PFSK-1 (cell line): ENCODE measurements at regions not wholly inside any gene's neighbourhood (a gene's known extent, or its start where the extent isn't known, plus 50 kb on each side); places are given as distances from the start of the nearest gene placed in this dataset.

Source experiments
- FOXP2 ChIP-seq: optimal IDR thresholded peaks from 2 replicates; pipeline ENCODE3; 2011; ENCODE audit warnings: borderline replicate concordance, control low read depth, inconsistent platforms; ENCODE audit not compliant: insufficient read depth; ENCODE audit errors: extremely low read length, extremely low read depth
- POLR2AphosphoS5 ChIP-seq: IDR thresholded peaks from 2 replicates; pipeline ENCODE4 v1.6.1; 2012; ENCODE audit warnings: low read depth, mild to moderate bottlenecking, control low read depth, low read length, moderate library complexity
- SIN3A ChIP-seq: IDR thresholded peaks from 2 replicates; pipeline ENCODE4 v1.6.1; 2012; ENCODE audit warnings: mild to moderate bottlenecking, low read length, moderate library complexity, borderline replicate concordance; ENCODE audit not compliant: insufficient read depth
- TAF1 ChIP-seq: IDR thresholded peaks from 2 replicates; pipeline ENCODE4 v1.6.1; 2012; ENCODE audit warnings: low read length, control low read depth, borderline replicate concordance; ENCODE audit not compliant: insufficient read depth
- TF ChIP-seq, protein P1 (sequence below), 2 experiments: IDR thresholded peaks; 2 replicates each; pipeline versions ENCODE4 v1.6.1 to v1.8.0; 2011 to 2012; ENCODE audit warnings: low read depth in 2 of 2, low read length in 2 of 2, control low read depth in 1 of 2, inconsistent platforms in 1 of 2, mild to moderate bottlenecking in 1 of 2, moderate library complexity in 1 of 2; ENCODE audit not compliant: insufficient read depth in 1 of 2

DNA sequence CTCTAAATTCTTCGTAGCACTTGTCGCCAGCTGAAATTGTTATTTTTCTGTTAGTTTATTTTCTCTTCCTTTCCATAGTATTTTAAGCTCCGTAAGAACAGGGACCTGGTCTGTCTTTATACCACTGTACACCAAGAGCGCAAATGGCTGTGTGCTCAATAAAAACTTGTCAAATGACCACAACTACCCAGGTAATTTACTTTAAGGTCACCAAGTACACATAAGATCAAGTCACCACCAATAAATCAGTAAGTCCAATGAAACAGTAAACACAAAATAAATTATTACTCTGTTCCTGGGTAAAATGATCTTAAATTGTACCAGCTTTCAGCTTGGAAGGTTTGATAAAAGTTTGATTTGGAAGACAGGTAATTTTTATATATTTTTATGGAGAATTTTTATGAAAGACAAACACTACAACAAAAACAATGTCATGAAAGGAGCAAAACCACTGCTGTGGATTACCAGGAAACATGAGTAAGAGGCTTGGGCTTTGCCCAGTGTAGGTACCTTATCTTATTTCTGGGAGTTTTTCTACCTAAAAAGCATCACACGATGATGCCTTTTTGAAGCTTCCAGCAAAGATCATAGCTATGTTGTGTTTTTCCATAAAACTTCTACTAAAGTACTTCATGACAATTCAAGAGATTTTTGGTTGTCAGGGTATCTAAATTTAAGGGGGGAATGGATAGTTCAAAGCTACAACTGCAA, 406.8 kb downstream of the SHQ1 start:
- no peak for TF ChIP-seq TAF1
- TF ChIP-seq POLR2AphosphoS5 = no peak
- TF ChIP-seq, protein P1, sequence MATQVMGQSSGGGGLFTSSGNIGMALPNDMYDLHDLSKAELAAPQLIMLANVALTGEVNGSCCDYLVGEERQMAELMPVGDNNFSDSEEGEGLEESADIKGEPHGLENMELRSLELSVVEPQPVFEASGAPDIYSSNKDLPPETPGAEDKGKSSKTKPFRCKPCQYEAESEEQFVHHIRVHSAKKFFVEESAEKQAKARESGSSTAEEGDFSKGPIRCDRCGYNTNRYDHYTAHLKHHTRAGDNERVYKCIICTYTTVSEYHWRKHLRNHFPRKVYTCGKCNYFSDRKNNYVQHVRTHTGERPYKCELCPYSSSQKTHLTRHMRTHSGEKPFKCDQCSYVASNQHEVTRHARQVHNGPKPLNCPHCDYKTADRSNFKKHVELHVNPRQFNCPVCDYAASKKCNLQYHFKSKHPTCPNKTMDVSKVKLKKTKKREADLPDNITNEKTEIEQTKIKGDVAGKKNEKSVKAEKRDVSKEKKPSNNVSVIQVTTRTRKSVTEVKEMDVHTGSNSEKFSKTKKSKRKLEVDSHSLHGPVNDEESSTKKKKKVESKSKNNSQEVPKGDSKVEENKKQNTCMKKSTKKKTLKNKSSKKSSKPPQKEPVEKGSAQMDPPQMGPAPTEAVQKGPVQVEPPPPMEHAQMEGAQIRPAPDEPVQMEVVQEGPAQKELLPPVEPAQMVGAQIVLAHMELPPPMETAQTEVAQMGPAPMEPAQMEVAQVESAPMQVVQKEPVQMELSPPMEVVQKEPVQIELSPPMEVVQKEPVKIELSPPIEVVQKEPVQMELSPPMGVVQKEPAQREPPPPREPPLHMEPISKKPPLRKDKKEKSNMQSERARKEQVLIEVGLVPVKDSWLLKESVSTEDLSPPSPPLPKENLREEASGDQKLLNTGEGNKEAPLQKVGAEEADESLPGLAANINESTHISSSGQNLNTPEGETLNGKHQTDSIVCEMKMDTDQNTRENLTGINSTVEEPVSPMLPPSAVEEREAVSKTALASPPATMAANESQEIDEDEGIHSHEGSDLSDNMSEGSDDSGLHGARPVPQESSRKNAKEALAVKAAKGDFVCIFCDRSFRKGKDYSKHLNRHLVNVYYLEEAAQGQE (IDR thresholded peaks at IDR 0.05; ENCODE audit: insufficient read depth in 1 of 2, low read depth in 2 of 2, low read length in 2 of 2) = no peak
- TF ChIP-seq SIN3A = no peak
- no peak for TF ChIP-seq FOXP2
